Suppressor macrophage treated with lipopolysaccharide for 4 hours (primary cell): ENCODE measurements at regions not wholly inside any gene's neighbourhood (a gene's known extent, or its start where the extent isn't known, plus 50 kb on each side); places are given as distances from the start of the nearest gene placed in this dataset.
"Not testable (repeated sequence)": the region's sequence is repeated elsewhere in the genome, so short reads cannot be mapped to it uniquely, and the experiment has no call there.

Source experiments
- DNase-seq: peaks from one replicate; pipeline ENCODE4 v3.0.0-alpha.2; 2020

- peak; percentile 8 for DNase-seq
These were observed 154.0 kb upstream of the NUDT4 start for GRCh38 chr12:93223440-93224426.

- DNase-seq = no peak
These were observed 152.6 kb upstream of the NUDT4 start for GRCh38 chr12:93225094-93225493.

- DNase-seq = peak; percentile 45
These were observed 151.4 kb upstream of the NUDT4 start for GRCh38 chr12:93226361-93226760.

- peak; percentile 69 for DNase-seq
These were observed 148.0 kb upstream of the NUDT4 start for GRCh38 chr12:93229494-93230325.

GRCh38 chr12:93230326-93230720, 147.4 kb upstream of the NUDT4 start:
- DNase-seq = no peak

GRCh38 chr12:93231938-93232337, 145.8 kb upstream of the NUDT4 start:
- no peak for DNase-seq

GRCh38 chr12:93234641-93235040, 143.1 kb upstream of the NUDT4 start:
- no peak for DNase-seq

- DNase-seq = no peak
These were observed 141.8 kb upstream of the NUDT4 start for GRCh38 chr12:93235881-93236280.

GRCh38 chr12:93237235-93237915, 140.3 kb upstream of the NUDT4 start:
- no peak for DNase-seq

- peak; percentile 10 for DNase-seq
These were observed 139.0 kb upstream of the NUDT4 start for GRCh38 chr12:93238512-93239262.

- DNase-seq = not testable (repeated sequence)
These were observed 137.9 kb upstream of the NUDT4 start for GRCh38 chr12:93239789-93240188.

- no peak for DNase-seq
These were observed 135.4 kb upstream of the NUDT4 start for GRCh38 chr12:93242154-93242972.

- no peak for DNase-seq
These were observed 134.4 kb upstream of the NUDT4 start for GRCh38 chr12:93243382-93243688.

- peak; percentile 83 for DNase-seq
These were observed 133.8 kb upstream of the NUDT4 start for GRCh38 chr12:93243689-93244513.

- peak; percentile 39 for DNase-seq
These were observed 133.1 kb upstream of the NUDT4 start for GRCh38 chr12:93244514-93245077.

GRCh38 chr12:93245543-93245942, 132.2 kb upstream of the NUDT4 start:
- DNase-seq = no peak

- no peak for DNase-seq
These were observed 130.3 kb upstream of the NUDT4 start for GRCh38 chr12:93247313-93247991.

GRCh38 chr12:93252221-93252620, 125.5 kb upstream of the NUDT4 start:
- DNase-seq = no peak

- no peak for DNase-seq
These were observed 122.8 kb upstream of the NUDT4 start for GRCh38 chr12:93254911-93255310.
